ENCODE measurements at regions not wholly inside any gene's neighbourhood (a gene's known extent, or its start where the extent isn't known, plus 50 kb on each side); places are given as distances from the start of the nearest gene placed in this dataset.

DNA sequence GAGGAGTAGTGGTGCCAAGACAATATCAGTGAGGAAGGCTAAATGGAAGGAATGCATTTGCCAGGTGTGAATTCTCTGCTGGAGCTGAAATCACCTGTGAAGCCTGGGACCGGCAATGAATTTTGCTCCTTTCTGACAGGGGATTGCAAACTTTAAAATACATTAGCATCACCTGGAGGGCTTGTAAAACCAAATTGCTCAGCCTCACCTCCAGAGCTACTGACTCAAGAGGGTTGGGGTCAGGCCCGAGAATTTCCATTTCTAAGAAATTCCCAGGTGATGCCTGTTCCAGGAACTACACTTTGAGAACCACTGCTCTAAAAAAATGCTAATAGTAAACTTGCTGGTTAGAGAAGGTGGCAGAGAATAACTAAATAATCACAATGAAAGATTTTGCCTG is 445.6 kb upstream of the RBMS3 start:
- no peak for DNase-seq

DNA sequence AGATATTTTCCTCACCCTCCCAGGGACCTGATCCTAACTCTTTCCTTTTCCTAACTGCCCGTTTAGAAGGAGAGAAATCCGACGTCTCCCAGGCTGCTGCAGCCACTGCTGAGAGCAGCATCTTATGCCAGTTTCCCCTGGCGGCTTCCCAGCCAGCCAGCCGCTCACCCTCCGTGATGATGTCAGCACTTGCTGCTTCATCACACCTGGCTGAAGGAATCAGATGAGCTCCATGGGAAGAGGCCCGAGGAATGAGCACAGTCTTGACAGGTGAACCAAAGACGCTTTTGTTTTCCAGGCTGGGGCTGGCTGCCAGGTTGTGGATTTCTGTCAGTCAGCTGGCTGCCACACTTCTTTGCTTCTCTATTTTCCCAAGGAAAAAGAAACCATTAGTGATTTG is 445.1 kb upstream of the RBMS3 start:
- DNase-seq = no peak

GRCh38 chr3:28836199-28836598 is 444.7 kb upstream of the RBMS3 start:
- DNase-seq = no peak

DNA sequence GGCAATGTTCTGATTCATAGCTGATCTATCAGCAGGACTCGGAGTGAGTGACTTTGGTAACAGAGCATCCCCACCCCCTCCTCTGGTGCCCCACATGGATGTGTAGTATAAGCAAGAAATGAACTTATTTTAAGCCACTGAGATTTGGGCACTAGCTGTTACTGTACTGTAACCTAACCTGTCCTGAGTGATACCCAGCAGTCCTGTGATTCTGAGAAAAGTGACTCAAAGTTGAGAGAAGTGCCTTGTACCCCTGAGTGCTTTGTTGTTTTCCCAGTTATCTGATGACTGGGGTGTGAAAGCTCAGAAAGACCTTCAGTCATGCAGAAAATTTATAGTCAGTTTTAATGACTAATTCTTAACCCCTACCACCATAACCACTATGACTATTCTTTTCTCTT is 439.9 kb upstream of the RBMS3 start:
- no peak for DNase-seq

GRCh38 chr3:28841441-28841840 is 439.4 kb upstream of the RBMS3 start:
- DNase-seq = no peak

DNA sequence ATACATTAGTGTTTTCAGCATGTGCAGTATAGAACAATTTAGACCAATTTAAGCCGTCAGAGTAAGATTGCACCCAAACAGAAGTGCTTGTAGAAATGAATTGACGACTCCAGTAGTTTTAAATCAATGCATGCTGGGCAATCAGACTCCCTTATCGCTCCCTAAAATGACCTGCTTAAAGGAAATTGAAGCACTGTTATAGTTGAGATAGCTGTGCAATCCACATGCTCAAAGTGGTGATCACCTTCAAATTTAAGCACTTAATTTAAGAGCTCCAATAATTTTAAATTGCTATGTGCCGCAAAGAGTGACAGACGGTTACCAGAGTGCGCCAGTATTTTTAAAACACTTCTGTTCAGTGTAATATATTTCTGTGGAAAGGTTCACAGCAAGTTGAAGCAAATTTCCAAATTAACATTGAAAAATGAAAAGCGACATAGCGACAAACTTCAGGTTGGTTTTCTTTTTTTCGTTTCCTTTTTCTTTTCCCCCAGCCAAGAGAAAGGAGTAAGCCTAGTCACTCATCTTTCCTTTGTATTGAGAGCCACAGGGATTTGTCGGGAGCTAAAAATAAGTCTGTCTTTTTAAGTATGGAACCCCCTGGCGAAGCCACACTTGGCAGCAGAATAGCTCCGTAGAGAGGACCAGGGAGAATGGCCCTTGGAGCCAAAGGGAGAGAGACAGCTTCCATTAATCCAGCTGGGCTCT is 436.4 kb upstream of the RBMS3 start:
- DNase-seq = no peak

DNA sequence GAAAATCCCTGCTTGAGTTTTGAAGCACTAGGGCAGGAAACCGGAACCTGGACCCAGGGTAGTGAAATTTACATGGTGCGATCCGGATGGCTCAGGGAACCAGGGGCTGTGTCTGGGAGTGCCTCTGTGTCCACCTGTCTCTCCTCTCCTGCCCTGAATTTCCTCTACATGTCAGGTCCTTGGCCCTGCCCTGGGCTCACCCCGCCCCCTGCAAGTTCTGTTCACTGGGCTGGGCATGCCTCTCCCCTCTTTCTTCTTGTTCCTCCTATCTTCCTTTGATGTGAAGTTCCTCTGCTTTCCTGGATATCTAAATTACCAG is 435.9 kb upstream of the RBMS3 start:
- DNase-seq = no peak

GRCh38 chr3:28846971-28847478 is 433.8 kb upstream of the RBMS3 start:
- no peak for DNase-seq

DNA sequence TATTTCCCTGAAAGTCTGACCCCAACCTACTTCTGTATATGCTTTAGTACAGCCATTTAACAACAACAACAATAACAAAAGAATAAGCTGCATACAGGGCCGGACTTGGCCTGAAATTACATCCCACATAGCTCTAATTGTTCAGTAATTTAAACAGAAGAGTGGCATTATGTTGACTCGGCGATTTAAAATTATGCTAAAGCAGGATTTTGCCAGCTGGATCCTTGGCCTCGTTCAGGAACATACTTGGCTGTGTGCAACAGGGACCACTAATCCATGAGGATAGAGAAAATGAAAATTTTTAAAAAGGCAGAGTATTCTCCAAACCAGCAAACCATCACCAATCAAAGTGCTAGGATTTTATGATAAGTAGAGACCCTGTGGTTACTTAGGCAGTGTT is 433.1 kb upstream of the RBMS3 start:
- no peak for DNase-seq

DNA sequence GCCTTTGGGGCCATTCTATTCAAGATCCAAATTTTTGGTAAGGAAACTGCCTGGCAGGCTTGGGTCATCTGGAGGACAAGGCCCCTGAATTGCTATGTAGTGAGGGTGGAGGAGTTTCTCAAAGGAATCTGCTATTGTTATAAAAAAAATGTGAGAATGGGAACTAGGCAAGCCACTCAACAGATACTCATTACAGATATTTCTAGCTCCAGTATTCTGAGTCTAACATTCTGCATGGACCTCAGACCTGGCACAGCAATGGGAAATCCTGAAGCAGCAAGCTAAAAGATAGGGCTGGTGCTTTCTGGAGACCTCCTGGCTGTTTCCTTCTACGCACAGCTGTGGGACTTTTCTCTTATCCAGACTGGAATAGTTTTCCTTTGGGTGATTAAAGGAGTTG is 430.7 kb upstream of the RBMS3 start:
- no peak for DNase-seq

DNA sequence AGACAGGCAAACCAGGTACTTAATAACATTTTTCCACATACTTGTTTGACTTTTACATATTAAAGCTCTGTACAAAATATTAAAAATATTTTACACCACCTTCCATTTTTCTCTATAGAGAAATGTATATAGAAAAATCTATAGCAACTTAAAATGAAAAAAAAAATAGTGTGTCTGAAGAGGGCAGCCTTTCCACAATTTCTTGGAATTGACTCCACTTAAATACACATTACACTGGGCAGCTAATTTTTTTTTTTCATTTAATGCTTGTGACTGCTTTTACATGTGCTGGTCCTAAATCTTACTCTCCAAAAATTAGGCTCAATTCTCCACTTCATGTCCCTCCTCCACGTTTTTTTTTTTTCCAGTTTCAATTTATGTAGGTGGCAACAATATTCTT is 427.0 kb upstream of the RBMS3 start:
- DNase-seq = no peak

DNA sequence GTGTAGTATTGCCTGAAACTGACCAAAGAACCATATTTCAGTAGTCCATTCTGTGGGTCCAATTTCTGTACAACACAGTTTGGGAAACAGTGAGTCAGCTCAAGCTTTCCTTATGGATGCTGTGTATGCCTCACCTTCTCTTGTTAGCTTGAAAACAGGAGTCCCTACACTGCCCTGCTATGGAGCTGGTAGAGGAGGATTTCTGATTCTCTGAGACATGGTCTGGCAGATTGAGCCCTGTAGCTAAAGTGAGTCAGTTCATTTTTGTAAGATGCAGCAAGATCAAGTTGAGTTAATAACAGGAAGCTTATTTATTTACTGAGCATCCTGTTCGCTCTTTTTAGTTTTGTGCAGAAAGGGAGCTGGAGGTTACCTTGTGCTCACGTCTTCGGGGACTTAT is 424.1 kb upstream of the RBMS3 start:
- no peak for DNase-seq

DNA sequence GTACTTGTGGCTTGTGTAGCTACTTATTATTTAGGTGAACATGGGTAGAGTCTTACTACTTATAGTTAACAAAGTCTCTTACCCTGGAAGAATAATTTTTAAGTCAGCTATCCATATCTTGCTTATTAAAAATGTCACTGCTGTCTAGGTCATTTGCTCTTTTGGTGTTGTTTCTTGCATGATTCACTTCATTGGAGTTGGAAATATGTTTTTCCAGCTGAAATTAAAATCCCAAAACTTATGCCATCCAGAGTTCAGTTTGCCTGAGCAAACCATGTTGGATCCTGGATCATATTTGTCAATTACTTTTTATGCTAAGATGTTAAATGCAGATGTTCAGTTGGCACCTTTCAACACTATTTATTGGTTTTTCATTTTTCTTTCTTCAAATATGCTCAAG is 421.0 kb upstream of the RBMS3 start:
- DNase-seq = no peak

DNA sequence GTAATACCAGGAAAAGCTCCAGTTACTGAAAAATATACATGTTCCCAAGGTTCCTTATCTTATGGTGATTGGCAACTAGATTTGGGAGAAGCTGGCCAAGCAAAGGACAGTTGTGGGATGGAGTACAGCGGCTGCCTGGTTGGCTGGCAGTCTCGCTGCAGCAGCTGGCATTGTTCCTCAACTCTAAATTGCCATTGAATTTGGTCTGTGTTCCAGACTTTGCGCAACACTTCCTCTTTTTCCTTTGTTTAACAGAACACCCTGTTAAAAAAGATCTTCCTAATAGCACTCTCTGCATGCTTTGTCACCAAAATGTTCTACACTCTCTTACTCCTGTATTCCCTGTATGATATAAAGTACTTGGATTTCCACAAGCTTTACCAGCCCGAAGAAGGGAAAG is 420.6 kb upstream of the RBMS3 start:
- DNase-seq = peak; percentile 22

DNA sequence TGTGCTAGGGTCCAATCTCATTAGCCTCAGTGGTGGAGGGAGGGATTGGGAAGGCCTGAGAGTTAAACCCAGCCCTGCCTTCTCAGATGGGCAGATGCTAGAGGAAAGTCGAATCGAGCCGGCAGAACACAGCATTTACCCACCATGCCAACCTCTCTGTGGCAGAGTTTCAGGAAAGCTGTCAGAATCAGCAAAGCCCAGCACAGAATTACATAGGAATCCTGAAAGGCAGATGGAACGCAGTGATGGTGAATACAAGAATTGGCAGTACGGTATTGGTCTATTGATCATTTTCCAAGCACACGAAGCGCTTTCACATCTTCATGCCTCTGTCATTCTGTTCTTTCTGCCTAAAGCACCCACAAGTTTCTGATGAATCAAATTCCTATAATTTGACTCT is 417.7 kb upstream of the RBMS3 start:
- DNase-seq = no peak

DNA sequence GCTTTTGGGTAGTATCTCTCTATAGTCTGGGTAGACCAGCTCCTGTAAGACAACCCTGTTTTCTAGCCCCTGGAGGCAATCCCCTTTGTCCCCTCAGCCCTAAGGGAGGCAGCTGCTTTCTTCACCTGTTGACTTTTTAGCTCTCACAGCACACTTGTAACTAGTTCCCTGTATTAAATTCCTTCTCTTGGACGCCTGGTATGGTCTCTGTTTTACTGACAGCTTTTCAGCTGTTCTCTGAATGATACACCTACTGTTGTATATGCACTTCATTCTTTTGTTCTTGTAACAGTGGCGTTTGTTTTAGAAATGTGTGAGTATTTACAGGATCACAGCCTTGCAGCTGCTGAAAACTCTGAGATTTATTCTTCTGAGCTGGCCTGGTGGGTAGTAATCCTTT is 413.0 kb upstream of the RBMS3 start:
- DNase-seq = no peak

- no peak for DNase-seq
Observed at GRCh38 chr3:28868897-28869296, 412.0 kb upstream of the RBMS3 start.

DNA sequence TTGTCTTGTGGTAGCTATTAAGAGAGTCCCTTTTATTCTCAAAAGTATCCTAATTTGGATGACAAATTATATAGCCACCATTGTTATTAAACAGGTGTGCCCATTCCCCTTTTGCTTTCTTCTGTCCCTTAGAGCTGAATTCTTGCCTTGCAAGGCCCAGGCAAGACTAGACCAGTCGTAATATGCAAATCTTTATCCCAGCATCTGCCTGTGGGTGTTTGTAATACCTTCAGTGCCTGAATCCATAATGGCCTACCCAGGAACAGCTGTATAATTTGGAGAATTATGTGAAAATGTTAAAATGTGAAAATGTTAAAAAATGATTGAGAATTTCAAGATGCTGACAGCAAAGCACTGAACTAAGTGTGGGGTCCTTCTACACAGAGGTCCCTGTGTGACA is 403.0 kb upstream of the RBMS3 start:
- no peak for DNase-seq

DNA sequence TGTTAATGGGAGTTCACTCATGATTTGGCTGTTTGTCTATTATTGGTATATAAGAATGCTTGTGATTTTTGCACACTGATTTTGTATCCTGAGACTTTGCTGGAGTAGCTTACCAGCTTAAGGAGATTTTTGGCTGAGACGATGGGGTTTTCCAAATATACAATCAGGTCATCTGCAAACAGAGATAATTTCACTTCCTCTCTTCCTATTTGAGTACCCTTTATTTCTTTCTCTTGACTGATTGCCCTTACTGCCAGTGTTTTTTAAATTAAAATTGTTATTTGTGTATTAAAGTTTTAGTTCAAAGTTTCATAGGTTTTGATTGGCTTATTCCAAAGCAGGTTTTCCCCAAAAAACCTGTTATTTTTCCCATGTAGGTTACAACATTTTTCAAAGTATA is 390.5 kb upstream of the RBMS3 start:
- DNase-seq = no peak

DNA sequence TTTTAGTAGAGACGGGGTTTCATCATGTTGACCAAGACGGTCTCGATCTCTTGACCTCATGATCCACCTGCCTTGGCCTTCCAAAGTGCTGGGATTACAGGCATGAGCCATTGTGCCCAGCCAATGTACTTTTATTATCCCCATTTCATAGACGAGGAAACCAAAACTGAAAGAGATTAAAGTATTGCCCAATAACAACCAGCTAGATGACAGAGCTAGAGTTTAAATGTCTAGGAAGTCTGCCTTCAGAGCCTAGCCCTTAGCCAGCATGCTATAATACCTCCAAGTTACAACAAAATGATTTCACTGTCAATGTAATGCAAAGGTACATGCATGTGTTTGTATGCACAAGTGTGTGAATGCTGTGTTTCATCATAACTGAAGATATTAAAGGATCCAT is 389.4 kb upstream of the RBMS3 start:
- DNase-seq = peak; percentile 3

- no peak for DNase-seq
Observed at GRCh38 chr3:28900301-28900700, 380.6 kb upstream of the RBMS3 start.

DNA sequence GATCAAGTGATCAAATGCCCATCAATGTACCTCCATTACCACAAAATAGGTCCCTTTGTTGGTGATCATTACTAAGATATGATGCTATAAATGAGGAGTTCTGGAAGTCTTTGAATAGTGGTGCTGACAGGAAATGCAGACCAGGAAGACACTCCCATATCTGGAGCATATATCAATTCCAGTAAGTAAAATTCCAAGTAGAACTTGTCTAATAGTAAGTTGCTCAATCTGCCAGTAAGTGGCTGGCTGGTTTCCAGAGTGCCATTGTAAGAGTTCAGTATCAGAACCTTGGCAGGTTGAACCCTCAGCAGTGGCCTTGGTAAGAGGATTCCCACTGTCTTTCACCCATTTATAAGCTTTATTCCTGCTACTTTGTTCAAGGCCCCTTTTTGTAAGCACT is 379.9 kb upstream of the RBMS3 start:
- DNase-seq = no peak

DNA sequence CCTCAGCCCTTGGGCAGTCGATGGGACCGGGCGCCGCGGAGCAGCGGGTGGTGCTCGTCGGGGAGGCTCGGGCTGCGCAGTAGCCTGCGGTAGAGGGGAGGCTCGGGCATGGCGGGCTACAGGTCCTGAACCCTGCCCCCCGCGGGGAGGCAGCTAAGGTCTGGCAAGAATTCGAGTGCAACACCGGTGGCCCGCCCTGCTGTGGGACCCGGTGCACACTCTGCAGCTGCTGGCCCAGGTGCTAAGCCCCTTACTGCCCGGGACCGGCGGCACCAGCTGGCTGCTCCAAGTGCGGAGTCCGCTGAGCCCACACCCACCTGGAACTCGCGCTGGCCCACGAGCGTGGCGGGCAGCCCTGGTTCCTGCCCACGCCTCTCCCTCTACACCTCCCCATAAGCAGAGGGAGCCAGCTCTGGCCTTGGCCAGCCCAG is 377.7 kb upstream of the RBMS3 start:
- DNase-seq = no peak

GRCh38 chr3:28905798-28906197 is 375.1 kb upstream of the RBMS3 start:
- no peak for DNase-seq

DNA sequence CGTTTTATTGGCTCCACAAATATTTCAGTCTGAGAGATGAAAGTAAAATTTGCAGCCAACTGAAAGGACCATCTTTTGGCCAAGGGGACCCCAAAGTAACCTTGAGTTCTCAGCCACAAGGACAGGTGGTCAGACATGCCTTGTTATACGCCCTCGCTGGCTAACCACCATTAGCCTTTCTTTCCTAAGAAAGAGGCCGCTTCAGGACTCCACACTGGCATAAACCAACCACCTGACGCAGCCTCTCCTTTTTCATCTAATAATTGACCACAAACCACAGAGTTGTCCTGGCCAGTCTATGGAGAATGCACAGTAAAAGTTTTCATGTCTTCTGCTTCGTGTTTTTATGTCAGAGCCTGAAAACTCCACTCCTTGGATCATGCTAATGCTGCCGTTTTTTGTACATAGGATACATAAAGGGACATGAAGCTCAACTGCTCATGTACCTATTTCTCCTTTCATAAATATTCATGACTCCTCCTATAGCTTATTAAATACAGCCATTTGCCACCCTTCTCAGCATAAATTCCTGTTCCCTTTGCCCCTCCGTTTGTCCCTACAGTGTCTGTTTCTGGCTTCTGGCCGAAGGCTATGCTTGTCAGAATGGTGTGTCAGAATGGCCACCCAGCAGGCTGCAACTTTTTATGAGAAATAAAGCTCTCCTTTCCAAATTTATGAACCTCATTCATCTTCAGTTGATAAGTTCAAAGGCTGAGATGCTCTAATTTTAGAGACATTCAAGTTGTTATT is 374.1 kb upstream of the RBMS3 start:
- DNase-seq = no peak
